ENCODE measurements at regions not wholly inside any gene's neighbourhood (a gene's known extent, or its start where the extent isn't known, plus 50 kb on each side); places are given as distances from the start of the nearest gene placed in this dataset.

DNA sequence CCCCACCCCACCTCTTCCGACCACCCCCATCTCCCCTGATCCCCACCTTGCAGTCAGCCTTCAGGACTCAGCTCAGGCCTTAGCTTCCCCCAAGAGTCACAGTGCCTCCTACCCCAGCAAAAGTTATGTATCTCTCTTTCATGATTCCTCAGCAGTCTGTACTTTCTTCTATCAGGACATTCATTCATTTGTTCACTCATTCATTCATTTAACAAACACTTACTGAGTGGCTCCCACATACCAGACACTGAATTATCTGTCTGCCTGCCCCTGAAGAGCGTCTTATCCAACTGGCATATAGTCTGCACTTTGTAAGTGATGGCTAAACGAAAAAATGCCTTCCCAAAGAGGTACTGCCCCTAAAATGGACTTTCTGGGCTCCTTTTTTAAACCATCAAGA is 114.4 kb upstream of the SLC35F3 start:
- TF ChIP-seq, protein P1, sequence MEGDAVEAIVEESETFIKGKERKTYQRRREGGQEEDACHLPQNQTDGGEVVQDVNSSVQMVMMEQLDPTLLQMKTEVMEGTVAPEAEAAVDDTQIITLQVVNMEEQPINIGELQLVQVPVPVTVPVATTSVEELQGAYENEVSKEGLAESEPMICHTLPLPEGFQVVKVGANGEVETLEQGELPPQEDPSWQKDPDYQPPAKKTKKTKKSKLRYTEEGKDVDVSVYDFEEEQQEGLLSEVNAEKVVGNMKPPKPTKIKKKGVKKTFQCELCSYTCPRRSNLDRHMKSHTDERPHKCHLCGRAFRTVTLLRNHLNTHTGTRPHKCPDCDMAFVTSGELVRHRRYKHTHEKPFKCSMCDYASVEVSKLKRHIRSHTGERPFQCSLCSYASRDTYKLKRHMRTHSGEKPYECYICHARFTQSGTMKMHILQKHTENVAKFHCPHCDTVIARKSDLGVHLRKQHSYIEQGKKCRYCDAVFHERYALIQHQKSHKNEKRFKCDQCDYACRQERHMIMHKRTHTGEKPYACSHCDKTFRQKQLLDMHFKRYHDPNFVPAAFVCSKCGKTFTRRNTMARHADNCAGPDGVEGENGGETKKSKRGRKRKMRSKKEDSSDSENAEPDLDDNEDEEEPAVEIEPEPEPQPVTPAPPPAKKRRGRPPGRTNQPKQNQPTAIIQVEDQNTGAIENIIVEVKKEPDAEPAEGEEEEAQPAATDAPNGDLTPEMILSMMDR (IDR thresholded peaks at IDR 0.05) = no peak
- no peak for TF ChIP-seq POLR2A (IDR thresholded peaks at IDR 0.05)
